ENCODE measurements at regions not wholly inside any gene's neighbourhood (a gene's known extent, or its start where the extent isn't known, plus 50 kb on each side); places are given as distances from the start of the nearest gene placed in this dataset.

GRCh38 chr6:120493505-120493904, 840.8 kb downstream of the TBC1D32 start:
- TF ChIP-seq CTCF (IDR thresholded peaks at IDR 0.05; ENCODE audit: insufficient read depth, low read length) = no peak
- TF ChIP-seq GABPA (IDR thresholded peaks at IDR 0.05; ENCODE audit: low read depth) = no peak
- no peak for TF ChIP-seq POLR2AphosphoS5 (IDR thresholded peaks at IDR 0.05; ENCODE audit: low read depth)

Measured in HL-60 (cell line).